CD14-positive monocyte (primary cell): ENCODE measurements at regions not wholly inside any gene's neighbourhood (a gene's known extent, or its start where the extent isn't known, plus 50 kb on each side); places are given as distances from the start of the nearest gene placed in this dataset.

ENCODE experiments used
- DNase-seq, 3 donors: peaks; one replicate each; pipeline ENCODE4 v3.0.0-alpha.2; 2011 to 2022
- H2AFZ ChIP-seq: 2 replicates; pipeline ENCODE4 v1.6.0; 2012; ENCODE audit warnings: mild to moderate bottlenecking, low read depth, low read length, inconsistent platforms; ENCODE audit not compliant: insufficient read depth, poor library complexity, severe bottlenecking
- H3K27ac ChIP-seq, 2 donors: 1 replicate in 1 of 2; 2 replicates in 1 of 2; pipeline ENCODE4 v1.5.1; 2012 to 2013; ENCODE audit warnings: low read length in 2 of 2, control low read depth in 1 of 2, inconsistent platforms in 1 of 2, low read depth in 1 of 2, mild to moderate bottlenecking in 1 of 2
- H3K27me3 ChIP-seq, 2 donors: one replicate each; pipeline versions ENCODE4 v1.6.0 to v1.6.1; 2011 to 2013; ENCODE audit warnings: low read length in 2 of 2; ENCODE audit not compliant: control insufficient read depth in 2 of 2, insufficient read depth in 2 of 2
- H3K36me3 ChIP-seq, 2 donors: replicated peaks in 1 of 2; 1 replicate in 1 of 2; 2 replicates in 1 of 2; pipeline versions ENCODE4 v1.5.1 to v1.6.1; 2012 to 2013; ENCODE audit warnings: low read length in 2 of 2, control low read depth in 1 of 2, inconsistent platforms in 1 of 2, mild to moderate bottlenecking in 1 of 2; ENCODE audit not compliant: insufficient read depth in 2 of 2, control insufficient read depth in 1 of 2
- H3K4me1 ChIP-seq, 2 donors: 1 replicate in 1 of 2; 2 replicates in 1 of 2; pipeline versions ENCODE4 v1.5.1 to v1.6.1; 2012 to 2013; ENCODE audit warnings: low read length in 2 of 2, control low read depth in 1 of 2, inconsistent platforms in 1 of 2, mild to moderate bottlenecking in 1 of 2, moderate library complexity in 1 of 2; ENCODE audit not compliant: insufficient read depth in 2 of 2, control insufficient read depth in 1 of 2
- H3K4me2 ChIP-seq: replicated peaks from 2 replicates; pipeline ENCODE3; 2012; ENCODE audit warnings: low read length, moderate library complexity, mild to moderate bottlenecking; ENCODE audit not compliant: poor library complexity, severe bottlenecking; ENCODE audit errors: extremely low read depth
- H3K4me3 ChIP-seq, 3 experiments: fragments of 200-600 bp in 1 of 3; sonication (generic) in 1 of 3; replicated peaks in 1 of 3; 1 replicate in 2 of 3; 2 replicates in 1 of 3; pipeline ENCODE4 v1.5.1; 2011 to 2013; ENCODE audit warnings: low read length in 3 of 3, mild to moderate bottlenecking in 3 of 3, control low read depth in 2 of 3, low read depth in 2 of 3, inconsistent platforms in 1 of 3, moderate library complexity in 1 of 3
- H3K79me2 ChIP-seq: 2 replicates; pipeline ENCODE4 v1.6.0; 2012; ENCODE audit warnings: mild to moderate bottlenecking, control low read depth, inconsistent platforms, low read length, moderate library complexity; ENCODE audit not compliant: insufficient read depth
- H3K9ac ChIP-seq: 2 replicates; pipeline ENCODE4 v1.6.0; 2017; ENCODE audit warnings: low read length, mild to moderate bottlenecking; ENCODE audit not compliant: insufficient read depth, poor library complexity, severe bottlenecking
- H3K9me3 ChIP-seq, 2 donors: replicated peaks in 1 of 2; 1 replicate in 1 of 2; 2 replicates in 1 of 2; pipeline versions ENCODE4 v1.5.1 to v1.6.1; 2012 to 2013; ENCODE audit warnings: low read length in 2 of 2, control low read depth in 1 of 2; ENCODE audit not compliant: control insufficient read depth in 1 of 2, insufficient read depth in 1 of 2
- H4K20me1 ChIP-seq: 2 replicates; pipeline ENCODE4 v1.6.0; 2012; ENCODE audit warnings: mild to moderate bottlenecking, low read length, control low read depth, moderate library complexity; ENCODE audit not compliant: insufficient read depth
- H3K27ac Mint-ChIP-seq, 7 donors: one replicate each; pipeline ENCODE4 v1.8.0; 2020; ENCODE audit warnings: mild to moderate bottlenecking in 7 of 7, mixed read lengths in 7 of 7, moderate library complexity in 6 of 7, inconsistent platforms in 2 of 7
- H3K27me3 Mint-ChIP-seq, 3 donors: one replicate each; pipeline ENCODE4 v1.8.0; 2021 to 2022; ENCODE audit warnings: low read depth in 3 of 3, mild to moderate bottlenecking in 3 of 3, mixed read lengths in 3 of 3, moderate library complexity in 3 of 3, inconsistent platforms in 1 of 3
- H3K36me3 Mint-ChIP-seq, 2 donors: one replicate each; pipeline ENCODE4 v1.8.0; 2020; ENCODE audit warnings: mixed read lengths in 2 of 2, inconsistent platforms in 1 of 2, mild to moderate bottlenecking in 1 of 2
- H3K4me1 Mint-ChIP-seq: one replicate; pipeline ENCODE4 v1.8.0; 2020; ENCODE audit warnings: mild to moderate bottlenecking, mixed read lengths
- H3K4me3 Mint-ChIP-seq, 2 donors: one replicate each; pipeline ENCODE4 v1.8.0; 2020; ENCODE audit warnings: mild to moderate bottlenecking in 2 of 2, mixed read lengths in 2 of 2, moderate library complexity in 1 of 2
- H3K9me3 Mint-ChIP-seq, 7 donors: one replicate each; pipeline ENCODE4 v1.8.0; 2020 to 2022; ENCODE audit warnings: mixed read lengths in 7 of 7, mild to moderate bottlenecking in 6 of 7, moderate library complexity in 6 of 7, inconsistent platforms in 2 of 7
- CTCF ChIP-seq: fragments of 200-600 bp; IDR thresholded peaks from one replicate; pipeline ENCODE4 v1.8.0; 2022; ENCODE audit warnings: antibody characterized with exemption, mild to moderate bottlenecking
- WGBS: methylation state at CpG from one replicate; pipeline ENCODE4 v1.1.5; 2013; ENCODE audit warnings: missing lambda C conversion rate; ENCODE audit not compliant: insufficient coverage; 5-methylcytosine and 5-hydroxymethylcytosine counted together
- intact Hi-C, 2 donors: fragments of 100-400 bp; cut with micrococcal nuclease; formaldehyde crosslinking; loops; one replicate each; pipeline versions ENCODE4 v1.15.0 to v1.15.1; 2023

- intact Hi-C loops, result no loop called here
- TF ChIP-seq CTCF, result no peak
- Mint-ChIP-seq H3K4me1 (no peaks in the 10 kb centered on the region), H3K27me3 (peaks cover 1 to 6% (median 2%) of the 10 kb centered on the region in 3 donors), H3K9me3 (peaks cover 0 to 12% (median 2%) of the 10 kb centered on the region in 7 donors), H3K27ac (no peak overlapping the region), H3K4me3 (no peak overlapping the region), H3K36me3 (no peaks in the 10 kb centered on the region)
- H3K79me2 ChIP-seq, result no peaks in the 10 kb centered on the region
- H3K4me2 ChIP-seq, result no peak overlapping the region
- no CpG with 5 or more reads among the region's 2 CpGs for WGBS
- H3K27me3 ChIP-seq, result no peaks in the 10 kb centered on the region
- no peak overlapping the region for H3K27ac ChIP-seq
- no peaks in the 10 kb centered on the region for H3K4me1 ChIP-seq
- no peak overlapping the region for H3K4me3 ChIP-seq
- DNase-seq, result no peak
- no peak overlapping the region for H3K9ac ChIP-seq
- no peaks in the 10 kb centered on the region for H3K36me3 ChIP-seq
- no peak overlapping the region for H2AFZ ChIP-seq
- H3K9me3 ChIP-seq, result peaks cover 0 to 4% of the 10 kb centered on the region in 2 donors
- no peaks in the 10 kb centered on the region for H4K20me1 ChIP-seq
Observed at GRCh38 chr15:61410662-61411061, 181.6 kb upstream of the RORA start.

- intact Hi-C loops, result no loop called here
- no peak for TF ChIP-seq CTCF
- H3K9me3 ChIP-seq, result peaks cover 5 to 8% of the 10 kb centered on the region in 2 donors
- WGBS, result 100% methylated on average over 2 of the region's 2 CpGs
- H3K4me3 ChIP-seq, result no peak overlapping the region
- Mint-ChIP-seq H3K36me3 (no peaks in the 10 kb centered on the region), H3K9me3 (peaks cover 3 to 10% (median 7%) of the 10 kb centered on the region in 7 donors), H3K4me1 (no peaks in the 10 kb centered on the region), H3K27me3 (peaks cover 2 to 6% (median 5%) of the 10 kb centered on the region in 3 donors), H3K27ac (no peak overlapping the region), H3K4me3 (no peak overlapping the region)
- no peak overlapping the region for H3K4me2 ChIP-seq
- no peak for DNase-seq
- no peak overlapping the region for H2AFZ ChIP-seq
- no peaks in the 10 kb centered on the region for H4K20me1 ChIP-seq
- H3K27ac ChIP-seq, result no peak overlapping the region
- H3K79me2 ChIP-seq, result no peaks in the 10 kb centered on the region
- no peaks in the 10 kb centered on the region for H3K27me3 ChIP-seq
- H3K4me1 ChIP-seq, result no peaks in the 10 kb centered on the region
- no peaks in the 10 kb centered on the region for H3K36me3 ChIP-seq
- no peak overlapping the region for H3K9ac ChIP-seq
Observed at GRCh38 chr15:61404567-61404966, 175.5 kb upstream of the RORA start.
